DMS153 treated with DMSO at 0.1 percent for 48 hours (cell line): ENCODE measurements at regions not wholly inside any gene's neighbourhood (a gene's known extent, or its start where the extent isn't known, plus 50 kb on each side); places are given as distances from the start of the nearest gene placed in this dataset.
"Not testable (repeated sequence)": the region's sequence is repeated elsewhere in the genome, so short reads cannot be mapped to it uniquely, and the experiment has no call there.

Experiments used
- DNase-seq: peaks from one replicate; lab custom pipeline; 2025; ENCODE audit not compliant: unreplicated experiment; lab: John Stamatoyannopoulos, UW

DNA sequence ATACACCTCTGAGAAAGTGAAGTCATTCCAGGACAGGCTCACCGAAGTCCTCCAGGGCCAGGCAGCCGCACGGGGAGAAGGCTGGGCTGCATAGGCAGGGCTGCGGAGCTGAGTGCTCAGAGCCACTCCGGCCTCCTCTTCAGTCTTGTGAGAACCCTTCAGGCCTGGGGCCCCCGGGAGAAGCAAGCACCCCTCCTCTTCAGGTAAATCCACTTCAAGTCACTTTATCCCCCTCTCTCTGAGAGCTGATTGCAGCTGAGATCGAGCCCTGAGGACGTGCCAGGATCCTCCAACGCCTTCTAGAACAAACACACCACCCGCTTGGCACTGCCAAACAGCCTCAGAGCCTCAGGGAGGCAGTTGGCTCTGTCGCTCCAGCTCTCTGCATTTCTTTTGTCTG is 1526.3 kb downstream of the BRD1 start:
- DNase-seq, result no peak

DNA sequence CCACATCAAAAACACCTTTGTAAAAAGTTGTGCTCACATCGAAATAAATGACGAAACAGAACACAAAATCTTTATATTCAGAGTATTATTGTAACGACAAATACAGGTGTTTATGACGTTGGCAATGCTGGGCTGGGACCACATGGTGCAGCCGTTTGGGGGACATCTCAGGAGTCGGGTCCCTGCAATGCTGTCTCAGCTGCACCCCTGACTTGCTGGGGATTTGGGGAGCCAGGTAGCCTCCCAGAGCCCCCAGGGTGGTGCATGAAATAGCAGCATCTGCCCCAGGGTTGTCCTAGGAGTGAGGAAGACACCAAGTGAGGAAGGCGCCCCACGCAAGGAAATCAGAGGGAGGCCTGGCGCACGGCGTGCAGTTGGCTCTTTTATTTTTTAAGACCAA is 1526.8 kb downstream of the BRD1 start:
- no peak for DNase-seq

DNA sequence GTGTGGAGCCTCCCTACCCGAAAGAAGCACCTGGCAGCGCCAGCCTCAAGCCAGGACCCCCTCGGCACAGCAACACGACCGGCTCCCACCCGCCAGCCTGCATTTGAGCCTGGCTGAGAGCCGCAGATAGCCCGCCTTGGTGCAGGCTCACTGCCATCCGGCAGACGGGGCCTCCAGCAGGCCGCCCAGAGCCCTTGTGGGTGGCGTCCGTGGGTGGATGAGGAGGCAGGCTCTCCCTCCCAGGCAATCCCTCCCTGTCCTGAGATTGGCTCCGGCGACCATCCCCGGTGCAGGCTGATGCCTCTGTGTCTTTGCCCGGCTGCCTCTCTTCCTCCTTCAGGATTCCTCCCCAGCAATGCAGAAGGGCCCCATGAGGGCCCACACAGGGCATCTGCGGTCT is 1527.9 kb downstream of the BRD1 start:
- no peak for DNase-seq

DNA sequence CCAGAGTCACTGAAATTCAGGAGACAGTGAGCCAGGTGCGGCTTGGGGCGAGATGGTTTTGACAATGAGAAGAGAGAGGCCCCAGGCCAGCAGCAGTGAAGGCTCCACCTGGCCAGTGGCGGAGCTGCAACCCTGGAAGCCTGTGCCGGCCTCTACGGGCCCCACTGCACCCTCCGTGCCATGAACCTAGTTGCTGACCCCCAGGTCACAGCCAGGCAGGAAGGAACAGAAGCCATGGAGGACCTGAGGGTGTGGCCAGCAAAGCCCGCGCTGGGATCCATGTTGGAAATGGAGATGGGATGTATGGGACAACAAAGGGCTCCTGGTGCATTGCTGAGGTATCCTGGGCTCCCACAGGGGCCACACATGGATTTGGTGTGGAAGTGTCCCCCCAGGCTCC is 1528.5 kb downstream of the BRD1 start:
- DNase-seq, result no peak

GRCh38 chr22:48297296-48297695 is 1530.4 kb downstream of the BRD1 start:
- DNase-seq, result no peak

GRCh38 chr22:48289954-48290353 is 1527.5 kb downstream of the TBC1D22A start:
- DNase-seq, result not testable (repeated sequence)

DNA sequence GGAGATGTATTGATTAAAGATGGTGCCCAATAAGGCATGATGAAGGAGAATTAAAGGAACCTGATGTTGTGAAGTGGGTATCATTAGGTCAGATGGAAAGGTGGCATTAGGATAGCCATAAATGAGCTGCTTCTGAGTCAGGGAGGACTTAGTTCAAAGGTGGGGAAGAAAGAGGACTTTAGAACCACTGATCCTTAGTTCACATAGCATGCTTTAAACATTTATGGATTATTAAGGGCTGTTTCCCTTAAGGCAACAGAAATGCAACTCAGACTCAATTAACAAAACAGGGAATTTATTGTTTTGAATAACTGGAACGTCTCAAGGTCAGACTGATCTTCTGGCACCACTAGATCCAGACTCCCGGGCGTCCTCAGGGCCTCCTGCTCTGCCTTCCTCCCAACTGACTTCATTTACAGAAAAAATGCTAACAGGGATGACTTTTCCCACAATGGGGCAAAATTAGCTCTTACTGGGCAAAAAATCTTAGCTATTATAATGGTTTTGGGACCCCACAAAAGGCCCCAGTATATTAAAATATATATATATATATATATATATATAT is 1526.0 kb downstream of the TBC1D22A start:
- DNase-seq, result no peak

DNA sequence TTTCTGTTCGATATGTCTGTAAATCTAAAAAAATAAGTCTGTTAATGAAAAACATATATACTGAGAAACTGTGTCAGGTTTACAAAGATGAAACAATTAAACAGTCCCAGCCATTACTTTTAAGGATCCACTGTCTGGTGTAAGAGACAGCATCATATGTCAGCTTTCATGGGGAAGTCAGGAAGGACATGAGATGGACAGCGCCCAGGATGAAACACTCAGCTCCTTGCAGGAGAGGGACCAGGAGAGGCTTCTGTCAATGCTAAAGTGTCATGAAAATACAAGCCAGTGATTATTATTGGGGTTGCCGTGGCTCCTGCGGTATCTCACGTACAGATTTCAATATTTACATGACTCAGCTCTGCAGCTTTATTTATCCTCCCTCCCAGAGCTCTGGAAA is 1524.6 kb downstream of the TBC1D22A start:
- DNase-seq, result no peak

DNA sequence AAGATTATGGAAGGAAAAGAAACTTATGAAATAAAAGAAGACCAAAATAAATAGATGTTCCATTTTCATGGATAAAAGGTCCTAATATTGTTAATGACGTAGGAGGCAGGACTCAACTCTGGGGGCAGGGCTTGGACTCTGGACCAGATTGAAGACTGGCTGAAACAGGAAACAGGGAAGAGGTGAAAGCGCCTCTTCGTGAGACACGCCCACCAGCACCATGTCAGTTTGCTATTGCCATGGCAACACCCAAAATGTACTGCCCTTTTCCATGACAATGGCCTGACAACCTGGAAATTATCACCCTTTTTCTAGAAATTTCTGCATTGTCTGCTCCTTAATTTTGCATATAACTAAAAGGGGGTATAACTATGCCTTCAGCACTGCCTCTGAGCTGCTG is 1522.2 kb downstream of the TBC1D22A start:
- DNase-seq, result no peak

- no peak for DNase-seq
Observed at GRCh38 chr22:48282804-48283203, 1520.4 kb downstream of the TBC1D22A start.

- DNase-seq, result no peak
Observed at GRCh38 chr22:48279461-48279756, 1517.0 kb downstream of the TBC1D22A start.

DNA sequence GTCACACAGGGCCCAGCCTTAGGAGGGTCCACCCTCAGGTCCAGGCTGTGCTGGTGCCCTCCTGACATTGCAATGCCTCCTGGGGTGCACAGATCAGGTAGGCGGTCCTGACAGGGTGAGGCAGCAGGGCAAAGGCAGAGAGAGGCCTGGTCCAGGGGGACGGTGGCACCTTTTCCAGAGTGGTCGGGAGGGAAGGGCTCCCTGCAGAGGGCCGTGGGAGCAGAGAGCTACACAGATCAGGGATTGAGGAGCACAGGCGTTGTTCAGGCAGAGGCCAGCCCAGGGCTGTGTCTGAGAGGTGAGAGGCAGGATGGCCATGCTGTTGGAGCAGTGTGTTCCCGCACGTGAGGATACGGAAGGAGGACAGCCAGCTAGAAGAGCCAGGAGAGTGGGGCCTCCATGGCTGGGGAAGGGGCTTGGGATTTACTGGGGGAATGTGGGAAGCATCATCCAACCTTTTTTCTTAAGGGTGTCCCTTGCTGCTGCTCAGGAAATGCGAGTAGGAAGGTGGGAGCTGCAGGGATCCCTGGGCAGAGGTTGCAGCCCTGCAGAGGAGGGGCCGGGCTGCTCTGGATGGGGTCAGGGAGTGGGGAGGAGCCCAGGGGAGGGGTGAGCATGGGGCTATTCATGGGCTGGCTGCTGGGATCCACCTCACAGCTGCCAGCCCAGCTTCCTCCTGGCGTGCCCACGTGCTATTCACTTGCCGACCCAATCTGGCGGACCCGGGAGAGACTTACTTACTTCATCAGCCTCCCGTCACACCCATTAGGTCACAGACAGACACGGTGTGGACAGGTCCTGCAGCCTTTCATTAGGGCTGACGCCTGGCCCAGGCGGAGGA is 1516.4 kb downstream of the TBC1D22A start:
- DNase-seq, result no peak

DNA sequence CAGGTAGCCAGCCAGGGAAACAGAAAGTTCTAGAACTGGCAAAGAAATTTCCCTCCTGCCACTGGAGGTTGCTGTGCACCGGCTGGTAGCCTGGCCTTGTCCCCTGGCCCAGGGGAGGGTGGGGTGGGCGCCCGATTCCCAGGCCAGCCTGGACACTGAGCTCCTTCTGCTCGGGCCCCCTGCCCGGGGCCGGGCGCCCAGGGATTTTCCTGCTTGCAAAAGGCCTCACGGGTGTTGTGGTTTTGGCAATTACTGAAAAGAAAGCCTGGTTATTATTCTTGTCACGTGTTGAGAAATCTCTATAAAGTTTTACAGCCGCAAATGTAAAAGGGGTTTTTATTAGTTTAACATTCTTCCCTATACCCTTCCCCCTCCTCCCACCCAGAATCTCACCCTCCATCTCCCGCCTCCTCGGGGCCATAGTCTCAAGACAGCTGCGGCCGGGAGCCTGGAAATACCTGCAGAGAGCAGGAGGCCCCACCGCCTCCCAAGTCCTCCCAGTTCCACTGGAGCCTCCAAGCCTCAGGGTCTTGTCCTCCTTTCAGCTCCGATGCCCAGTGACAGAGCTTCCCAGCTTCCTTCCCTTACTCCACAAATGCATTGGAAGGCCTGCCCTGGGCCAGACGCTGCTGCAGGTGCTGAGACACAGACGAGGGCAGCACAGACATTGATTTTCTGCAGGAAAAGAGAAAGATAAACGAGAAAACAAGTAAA is 1515.6 kb downstream of the TBC1D22A start:
- DNase-seq, result no peak

GRCh38 chr22:48276994-48277867 is 1514.8 kb downstream of the TBC1D22A start:
- DNase-seq, result no peak

GRCh38 chr22:48275412-48275811 is 1513.0 kb downstream of the TBC1D22A start:
- DNase-seq, result no peak

DNA sequence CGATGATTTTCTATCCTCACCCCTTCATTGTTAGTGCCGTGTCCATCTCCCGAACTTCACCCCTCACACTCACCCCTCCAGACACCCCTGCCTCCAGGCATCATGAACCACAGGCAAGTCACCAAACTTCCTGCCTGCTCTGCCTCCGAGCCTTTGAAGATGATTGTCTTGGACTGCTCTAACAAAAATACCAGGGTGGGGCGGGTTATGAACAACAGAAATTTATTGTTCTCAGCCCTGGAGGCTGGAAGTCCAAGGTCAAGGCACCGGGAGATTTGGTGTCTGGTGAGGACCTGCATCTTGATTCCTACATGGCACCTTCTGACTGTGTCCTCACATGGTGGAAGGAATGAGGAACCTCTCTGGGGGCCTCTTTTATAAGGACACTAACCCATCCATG is 1508.3 kb downstream of the TBC1D22A start:
- no peak for DNase-seq

DNA sequence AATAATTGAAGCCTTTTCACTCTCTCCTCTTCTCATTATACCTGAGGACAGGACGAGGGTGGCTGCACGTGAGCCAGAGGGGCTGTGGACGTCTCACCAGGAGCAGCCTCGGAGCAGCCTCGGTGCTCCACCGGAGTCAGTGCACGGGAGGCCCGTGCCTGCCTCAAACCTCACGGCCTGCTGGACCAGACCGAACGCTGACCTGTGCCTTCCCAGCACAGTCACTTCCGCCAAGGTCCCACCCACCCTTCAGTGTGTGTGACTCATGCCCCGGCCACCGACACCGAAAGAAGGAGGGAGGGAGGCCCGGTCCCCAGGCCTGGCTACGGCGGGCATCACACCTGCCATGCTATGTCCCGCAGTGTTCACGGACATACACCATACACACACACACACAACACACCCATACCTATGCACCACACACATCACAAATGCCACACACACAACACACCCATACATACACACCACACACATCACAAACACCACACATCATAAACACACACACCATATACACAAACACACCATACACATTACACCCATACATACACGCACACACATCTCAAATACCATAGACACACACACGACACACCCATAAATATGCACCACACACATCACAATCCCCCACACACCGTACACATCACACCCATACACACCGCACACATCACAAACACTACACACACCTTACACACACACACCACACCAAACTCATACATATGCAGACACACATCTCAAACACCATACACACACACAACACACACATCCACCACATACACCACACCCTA is 1506.5 kb downstream of the TBC1D22A start:
- no peak for DNase-seq

GRCh38 chr22:48268293-48268692 is 1505.8 kb downstream of the TBC1D22A start:
- no peak for DNase-seq

DNA sequence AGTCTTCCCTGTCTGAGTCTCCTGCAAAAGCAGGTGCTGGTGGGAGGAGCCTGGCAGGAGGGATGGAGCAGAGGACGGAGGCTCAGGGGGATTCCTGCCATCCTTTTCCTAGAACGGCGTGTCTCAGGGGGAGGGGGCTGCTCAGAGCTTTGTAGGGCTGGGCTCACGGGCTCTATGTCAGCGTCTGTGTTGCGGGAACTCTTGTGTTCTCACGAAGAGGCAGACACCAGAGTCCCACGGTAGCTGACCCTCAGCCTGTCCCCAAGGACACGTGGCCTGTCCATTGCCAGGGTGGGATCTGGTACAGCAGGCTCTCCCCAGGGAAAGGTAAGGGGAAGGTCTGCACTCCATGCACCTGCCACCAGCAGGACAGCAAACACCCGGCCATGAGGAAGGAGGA is 1505.2 kb downstream of the TBC1D22A start:
- DNase-seq, result no peak

GRCh38 chr22:48265000-48265625 is 1502.7 kb downstream of the TBC1D22A start:
- DNase-seq, result no peak
